ENCODE measurements at regions not wholly inside any gene's neighbourhood (a gene's known extent, or its start where the extent isn't known, plus 50 kb on each side); places are given as distances from the start of the nearest gene placed in this dataset.

DNA sequence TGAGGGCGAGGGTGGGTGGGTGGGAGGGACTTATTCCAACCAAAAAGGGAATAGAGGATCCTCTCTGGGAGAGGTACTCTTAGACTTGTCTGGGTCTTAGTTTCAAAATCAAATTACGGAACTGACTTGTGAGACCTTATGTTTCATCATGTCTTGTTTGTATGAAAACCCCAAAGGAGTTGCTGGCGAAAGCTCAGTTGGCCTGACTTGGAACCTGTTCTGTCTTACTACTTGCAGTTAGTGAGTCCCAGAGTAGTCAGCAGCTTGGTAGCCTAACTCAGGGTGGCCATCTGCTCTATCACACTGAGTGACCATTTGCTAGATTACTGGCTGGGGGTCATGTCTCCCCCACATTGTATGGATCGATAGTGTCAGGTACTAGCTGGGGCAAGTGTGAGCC is 114.9 kb upstream of the MOCS1 start:
- no peak for TF ChIP-seq POLR2AphosphoS5 (IDR thresholded peaks at IDR 0.05; ENCODE audit: borderline replicate concordance, low read depth, low read length)
- no peak for TF ChIP-seq EZH2 (IDR thresholded peaks at IDR 0.05)

Data from SK-N-MC (cell line).